Panc1 (cell line): ENCODE measurements at regions not wholly inside any gene's neighbourhood (a gene's known extent, or its start where the extent isn't known, plus 50 kb on each side); places are given as distances from the start of the nearest gene placed in this dataset.

Source experiments
- ATAC-seq: fragments of 200-7000 bp; cut with Tn5 transposase; 2 replicates; pipeline ENCODE4 v1.9.1; 2020; ENCODE audit warnings: mild to moderate bottlenecking, moderate library complexity
- BruUV-seq: library from RNA; stranded (reverse); fragments of 400-500 nt; replicated peaks from 2 replicates; lab custom pipeline; 2021; lab: Mats Ljungman, UMichigan
- CTCF ChIA-PET: fragments of 300-600 bp; sonication (Branson Sonifier 250); formaldehyde crosslinking; loops from one replicate; lab custom pipeline; 2022; ENCODE audit warnings: antibody characterized with exemption; lab: Charles Lee
- POLR2A ChIA-PET: fragments of 300-600 bp; sonication (Branson Sonifier 250); formaldehyde crosslinking; loops from one replicate; lab custom pipeline; 2022; ENCODE audit warnings: antibody characterized with exemption; lab: Charles Lee
- DNase-seq: peaks from one replicate; pipeline ENCODE4 v3.0.0-alpha.2; 2010; ENCODE audit warnings: low read depth, low spot score
- H3K27ac ChIP-seq: 2 replicates; pipeline ENCODE4 v1.5.1; 2011; ENCODE audit warnings: mild to moderate bottlenecking, low read length, inconsistent platforms
- H3K27me3 ChIP-seq: fragments of 200-500 bp; sonication (Bioruptor generic); 2 replicates; pipeline ENCODE4 v1.6.0; 2014; ENCODE audit warnings: low read length, inconsistent platforms; ENCODE audit not compliant: control insufficient read depth, insufficient read depth
- H3K36me3 ChIP-seq: fragments of 200-500 bp; sonication (Bioruptor generic); 2 replicates; pipeline ENCODE4 v1.5.1; 2014; ENCODE audit warnings: inconsistent platforms, mild to moderate bottlenecking, low read length, moderate library complexity; ENCODE audit not compliant: control insufficient read depth, insufficient read depth
- H3K4me1 ChIP-seq: 2 replicates; pipeline ENCODE4 v1.5.1; 2011; ENCODE audit warnings: inconsistent platforms, mild to moderate bottlenecking, low read length, moderate library complexity; ENCODE audit not compliant: control insufficient read depth, insufficient read depth
- H3K4me3 ChIP-seq, 2 experiments: 2 replicates each; pipeline ENCODE4 v1.5.1; 2011 to 2012; ENCODE audit warnings: low read depth in 2 of 2, low read length in 2 of 2, mild to moderate bottlenecking in 2 of 2, inconsistent platforms in 1 of 2, moderate library complexity in 1 of 2
- H3K9me3 ChIP-seq: fragments of 200-500 bp; sonication (Bioruptor generic); 2 replicates; pipeline ENCODE4 v1.5.1; 2014; ENCODE audit warnings: low read depth, mild to moderate bottlenecking, inconsistent platforms, low read length, moderate library complexity; ENCODE audit not compliant: control insufficient read depth, insufficient read depth
- POLR2AphosphoS5 ChIP-seq: IDR thresholded peaks from 2 replicates; pipeline ENCODE4 v1.6.1; 2012; ENCODE audit warnings: mild to moderate bottlenecking, low read depth, low read length, moderate library complexity
- SIN3A ChIP-seq: IDR thresholded peaks from 2 replicates; pipeline ENCODE4 v1.6.1; 2012; ENCODE audit warnings: low read depth, mild to moderate bottlenecking, low read length, moderate library complexity, borderline replicate concordance; ENCODE audit not compliant: insufficient read depth
- TCF7L2 ChIP-seq: IDR thresholded peaks from 2 replicates; pipeline ENCODE4 v1.6.1; 2011; ENCODE audit warnings: mild to moderate bottlenecking, low read depth, low read length, inconsistent platforms
- in situ Hi-C: cut with HindIII; loops from 2 replicates; pipeline ENCODE4 v1.10.0; 2016; ENCODE audit warnings: low sequenced_read_pairs, low pct_unique_long_range_greater_than_20kb
- intact Hi-C: fragments of 100-400 bp; cut with micrococcal nuclease; formaldehyde crosslinking; loops from one replicate; pipeline ENCODE4 v1.10.0; 2022; ENCODE audit not compliant: unreplicated experiment
- TF ChIP-seq, protein P1 (sequence below): fragments of 450-650 bp; IDR thresholded peaks from 2 replicates; pipeline ENCODE4 v1.5.1; 2017; ENCODE audit warnings: mild to moderate bottlenecking
- TF ChIP-seq, protein P2 (sequence below), 2 experiments: IDR thresholded peaks; 2 replicates each; pipeline ENCODE4 v1.6.1; 2011 to 2012; ENCODE audit warnings: low read depth in 2 of 2, control low read depth in 1 of 2, low read length in 1 of 2, mild to moderate bottlenecking in 1 of 2, moderate library complexity in 1 of 2; ENCODE audit not compliant: insufficient read depth in 1 of 2

DNA sequence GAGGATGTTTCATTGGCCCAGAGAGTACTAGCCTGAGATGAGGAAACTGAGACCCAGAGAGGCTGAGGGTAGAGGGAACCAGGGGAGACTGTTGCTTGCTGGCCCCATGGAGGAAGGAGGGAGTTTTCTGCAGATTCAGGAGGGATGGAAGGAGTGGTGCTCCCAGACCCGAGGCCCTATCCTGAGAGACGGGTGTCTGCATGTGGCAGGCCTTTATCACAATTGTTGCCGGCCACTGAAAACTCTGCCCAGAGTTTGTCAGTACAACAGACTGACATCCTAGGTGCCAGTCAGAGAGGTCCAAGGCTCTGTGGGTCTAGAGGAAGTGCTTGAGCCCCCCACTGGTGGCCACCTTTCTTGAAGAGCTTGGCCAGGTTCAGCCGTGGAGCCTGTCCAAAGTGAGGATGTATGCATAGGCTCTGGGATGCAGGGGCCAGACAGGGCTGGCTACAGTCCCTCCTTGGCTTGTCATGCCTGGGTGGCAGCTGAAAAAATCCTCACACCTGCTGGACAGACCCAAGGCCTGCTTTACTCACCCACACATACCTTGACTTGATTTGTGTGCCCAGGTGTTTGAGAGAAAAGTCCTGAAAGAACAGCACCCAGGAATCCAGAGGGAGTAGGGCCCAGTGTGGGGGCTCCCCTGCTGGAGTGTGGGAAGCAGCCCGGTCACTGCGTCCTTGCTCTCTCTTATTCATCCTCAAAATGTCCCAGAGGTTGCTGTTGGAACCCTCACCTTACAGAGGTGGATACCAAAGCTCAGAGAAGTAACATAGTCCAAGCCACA is 65.2 kb downstream of the CLRN3 start:
- no peaks in the 10 kb centered on the region for H3K36me3 ChIP-seq
- ChIA-PET CTCF (no interaction called here), POLR2A (interaction anchor here (0.5 kb wide), 1 partner anchor 1360 kb away, joined by 4 read pairs; no protein-coding TSS in a partner anchor)
- H3K4me3 ChIP-seq, result no peak overlapping the region
- intact Hi-C loops (no loop called here), in situ Hi-C loops (no loop called here)
- ATAC-seq (no peak), DNase-seq (no peak)
- no peaks in the 10 kb centered on the region for H3K9me3 ChIP-seq
- no peak for TF ChIP-seq SIN3A
- no peak for TF ChIP-seq TCF7L2
- TF ChIP-seq POLR2AphosphoS5, result no peak
- TF ChIP-seq, protein P1, sequence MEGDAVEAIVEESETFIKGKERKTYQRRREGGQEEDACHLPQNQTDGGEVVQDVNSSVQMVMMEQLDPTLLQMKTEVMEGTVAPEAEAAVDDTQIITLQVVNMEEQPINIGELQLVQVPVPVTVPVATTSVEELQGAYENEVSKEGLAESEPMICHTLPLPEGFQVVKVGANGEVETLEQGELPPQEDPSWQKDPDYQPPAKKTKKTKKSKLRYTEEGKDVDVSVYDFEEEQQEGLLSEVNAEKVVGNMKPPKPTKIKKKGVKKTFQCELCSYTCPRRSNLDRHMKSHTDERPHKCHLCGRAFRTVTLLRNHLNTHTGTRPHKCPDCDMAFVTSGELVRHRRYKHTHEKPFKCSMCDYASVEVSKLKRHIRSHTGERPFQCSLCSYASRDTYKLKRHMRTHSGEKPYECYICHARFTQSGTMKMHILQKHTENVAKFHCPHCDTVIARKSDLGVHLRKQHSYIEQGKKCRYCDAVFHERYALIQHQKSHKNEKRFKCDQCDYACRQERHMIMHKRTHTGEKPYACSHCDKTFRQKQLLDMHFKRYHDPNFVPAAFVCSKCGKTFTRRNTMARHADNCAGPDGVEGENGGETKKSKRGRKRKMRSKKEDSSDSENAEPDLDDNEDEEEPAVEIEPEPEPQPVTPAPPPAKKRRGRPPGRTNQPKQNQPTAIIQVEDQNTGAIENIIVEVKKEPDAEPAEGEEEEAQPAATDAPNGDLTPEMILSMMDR, result no peak
- TF ChIP-seq, protein P2, sequence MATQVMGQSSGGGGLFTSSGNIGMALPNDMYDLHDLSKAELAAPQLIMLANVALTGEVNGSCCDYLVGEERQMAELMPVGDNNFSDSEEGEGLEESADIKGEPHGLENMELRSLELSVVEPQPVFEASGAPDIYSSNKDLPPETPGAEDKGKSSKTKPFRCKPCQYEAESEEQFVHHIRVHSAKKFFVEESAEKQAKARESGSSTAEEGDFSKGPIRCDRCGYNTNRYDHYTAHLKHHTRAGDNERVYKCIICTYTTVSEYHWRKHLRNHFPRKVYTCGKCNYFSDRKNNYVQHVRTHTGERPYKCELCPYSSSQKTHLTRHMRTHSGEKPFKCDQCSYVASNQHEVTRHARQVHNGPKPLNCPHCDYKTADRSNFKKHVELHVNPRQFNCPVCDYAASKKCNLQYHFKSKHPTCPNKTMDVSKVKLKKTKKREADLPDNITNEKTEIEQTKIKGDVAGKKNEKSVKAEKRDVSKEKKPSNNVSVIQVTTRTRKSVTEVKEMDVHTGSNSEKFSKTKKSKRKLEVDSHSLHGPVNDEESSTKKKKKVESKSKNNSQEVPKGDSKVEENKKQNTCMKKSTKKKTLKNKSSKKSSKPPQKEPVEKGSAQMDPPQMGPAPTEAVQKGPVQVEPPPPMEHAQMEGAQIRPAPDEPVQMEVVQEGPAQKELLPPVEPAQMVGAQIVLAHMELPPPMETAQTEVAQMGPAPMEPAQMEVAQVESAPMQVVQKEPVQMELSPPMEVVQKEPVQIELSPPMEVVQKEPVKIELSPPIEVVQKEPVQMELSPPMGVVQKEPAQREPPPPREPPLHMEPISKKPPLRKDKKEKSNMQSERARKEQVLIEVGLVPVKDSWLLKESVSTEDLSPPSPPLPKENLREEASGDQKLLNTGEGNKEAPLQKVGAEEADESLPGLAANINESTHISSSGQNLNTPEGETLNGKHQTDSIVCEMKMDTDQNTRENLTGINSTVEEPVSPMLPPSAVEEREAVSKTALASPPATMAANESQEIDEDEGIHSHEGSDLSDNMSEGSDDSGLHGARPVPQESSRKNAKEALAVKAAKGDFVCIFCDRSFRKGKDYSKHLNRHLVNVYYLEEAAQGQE (IDR thresholded peaks at IDR 0.05; ENCODE audit: insufficient read depth in 1 of 2, low read depth in 2 of 2, low read length in 1 of 2), result no peak
- no peak overlapping the region for H3K27ac ChIP-seq
- no TSS peak for BruUV-seq
- no peaks in the 10 kb centered on the region for H3K4me1 ChIP-seq
- H3K27me3 ChIP-seq, result peaks cover 2% of the 10 kb centered on the region; the same call in 1 of the 2 replicates
